Iris pigment epithelial cell (primary cell): ENCODE measurements at regions not wholly inside any gene's neighbourhood (a gene's known extent, or its start where the extent isn't known, plus 50 kb on each side); places are given as distances from the start of the nearest gene placed in this dataset.
"Not testable (repeated sequence)": the region's sequence is repeated elsewhere in the genome, so short reads cannot be mapped to it uniquely, and the experiment has no call there.

Source experiments
- DNase-seq: peaks from one replicate; pipeline ENCODE4 v3.0.0-alpha.2; 2011; ENCODE audit warnings: low read depth

DNA sequence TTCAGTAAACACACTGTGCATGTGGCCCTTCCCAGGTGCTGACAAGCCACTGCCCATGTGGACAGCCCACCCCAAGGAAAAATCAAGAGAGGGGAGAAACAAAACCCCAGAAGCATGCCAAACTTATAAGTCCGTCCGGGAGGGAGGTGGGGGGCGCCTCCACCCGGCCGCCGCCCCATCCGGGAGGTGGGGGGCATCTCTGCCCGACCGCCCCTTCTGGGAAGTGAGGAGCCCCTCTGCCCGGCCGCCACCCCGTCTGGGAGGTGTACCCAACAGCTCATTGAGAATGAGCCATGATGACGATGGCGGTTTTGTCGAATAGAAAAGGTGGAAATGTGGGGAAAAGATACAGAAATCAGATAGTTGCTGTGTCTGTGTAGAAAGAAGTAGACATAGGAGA is 53.8 kb upstream of the C2CD4B start:
- no peak for DNase-seq

DNA sequence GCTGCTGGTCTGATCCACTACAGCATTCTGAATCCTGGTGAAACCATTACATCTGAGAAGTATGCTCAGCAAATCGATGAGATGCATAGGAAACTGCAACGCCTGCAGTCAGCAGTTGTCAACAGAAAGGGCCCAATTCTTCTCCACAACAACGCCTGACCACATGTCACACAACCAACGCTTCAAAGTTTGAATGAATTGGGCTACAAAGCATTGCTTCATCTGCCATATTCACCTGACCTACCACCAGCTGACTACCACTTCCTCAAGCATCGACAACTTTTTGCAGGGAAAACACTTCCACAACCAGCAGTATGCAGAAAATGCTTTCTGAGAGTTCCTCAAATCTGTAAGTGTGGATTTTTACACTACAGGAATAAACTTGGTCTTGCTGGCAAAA is 54.7 kb upstream of the C2CD4B start:
- no peak for DNase-seq

DNA sequence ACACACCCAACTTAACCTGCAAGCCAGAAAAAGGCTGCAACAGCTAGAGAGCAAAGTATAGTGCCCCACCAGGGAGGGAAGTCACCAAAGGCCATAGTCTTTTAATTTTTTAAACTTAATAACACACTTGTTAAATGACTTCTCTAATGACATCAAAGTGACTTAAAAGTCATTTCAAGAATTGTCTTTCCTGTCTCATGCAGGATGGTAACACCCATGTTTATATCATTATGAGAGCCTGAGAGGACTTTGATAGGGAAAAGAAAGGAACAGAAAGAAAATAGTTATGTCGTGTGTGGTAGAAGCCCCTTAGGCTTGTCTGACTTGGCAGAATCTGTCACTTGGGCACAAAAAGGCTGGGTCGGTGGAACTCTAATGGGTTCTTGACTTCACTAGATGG is 57.9 kb upstream of the C2CD4B start:
- no peak for DNase-seq

DNA sequence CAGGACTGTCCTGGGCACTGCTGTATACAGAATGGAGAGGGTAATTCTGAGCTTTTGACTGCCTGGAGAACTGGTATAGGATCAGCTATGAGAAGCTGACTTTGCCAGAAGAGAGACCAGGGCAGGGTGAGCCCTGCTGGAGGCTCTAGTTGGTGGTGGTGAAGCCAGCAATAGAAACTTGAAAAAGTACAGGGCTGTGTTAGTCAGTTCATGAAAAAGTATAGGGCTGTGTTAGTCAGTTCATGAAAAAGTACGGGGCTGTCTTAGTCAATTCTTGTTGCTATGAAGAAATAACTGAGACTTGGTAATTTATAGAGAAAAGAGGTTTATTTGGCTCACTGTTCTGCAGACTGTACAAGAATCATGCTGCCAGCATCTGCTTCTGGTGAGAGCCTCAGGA is 63.5 kb upstream of the C2CD4B start:
- DNase-seq = no peak

DNA sequence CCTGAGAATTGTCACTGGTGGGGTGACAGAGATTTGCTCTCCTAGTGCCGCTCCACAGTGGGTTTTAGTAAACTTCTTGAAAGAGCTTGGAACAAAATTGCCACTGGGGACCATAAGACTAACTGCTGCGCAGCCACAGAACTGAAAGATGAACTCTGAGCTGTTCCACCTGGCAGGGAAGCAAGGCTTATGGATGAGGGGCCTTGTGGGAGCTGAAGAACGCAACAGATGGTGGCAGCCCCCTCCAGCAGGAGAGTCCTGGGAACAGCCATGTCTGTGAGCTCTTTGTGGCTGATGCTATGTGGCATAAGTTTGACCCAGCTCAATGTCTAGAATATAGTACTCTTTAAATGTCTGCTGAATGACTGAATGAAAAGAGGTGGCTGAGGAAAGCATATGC is 66.8 kb upstream of the C2CD4B start:
- no peak for DNase-seq

DNA sequence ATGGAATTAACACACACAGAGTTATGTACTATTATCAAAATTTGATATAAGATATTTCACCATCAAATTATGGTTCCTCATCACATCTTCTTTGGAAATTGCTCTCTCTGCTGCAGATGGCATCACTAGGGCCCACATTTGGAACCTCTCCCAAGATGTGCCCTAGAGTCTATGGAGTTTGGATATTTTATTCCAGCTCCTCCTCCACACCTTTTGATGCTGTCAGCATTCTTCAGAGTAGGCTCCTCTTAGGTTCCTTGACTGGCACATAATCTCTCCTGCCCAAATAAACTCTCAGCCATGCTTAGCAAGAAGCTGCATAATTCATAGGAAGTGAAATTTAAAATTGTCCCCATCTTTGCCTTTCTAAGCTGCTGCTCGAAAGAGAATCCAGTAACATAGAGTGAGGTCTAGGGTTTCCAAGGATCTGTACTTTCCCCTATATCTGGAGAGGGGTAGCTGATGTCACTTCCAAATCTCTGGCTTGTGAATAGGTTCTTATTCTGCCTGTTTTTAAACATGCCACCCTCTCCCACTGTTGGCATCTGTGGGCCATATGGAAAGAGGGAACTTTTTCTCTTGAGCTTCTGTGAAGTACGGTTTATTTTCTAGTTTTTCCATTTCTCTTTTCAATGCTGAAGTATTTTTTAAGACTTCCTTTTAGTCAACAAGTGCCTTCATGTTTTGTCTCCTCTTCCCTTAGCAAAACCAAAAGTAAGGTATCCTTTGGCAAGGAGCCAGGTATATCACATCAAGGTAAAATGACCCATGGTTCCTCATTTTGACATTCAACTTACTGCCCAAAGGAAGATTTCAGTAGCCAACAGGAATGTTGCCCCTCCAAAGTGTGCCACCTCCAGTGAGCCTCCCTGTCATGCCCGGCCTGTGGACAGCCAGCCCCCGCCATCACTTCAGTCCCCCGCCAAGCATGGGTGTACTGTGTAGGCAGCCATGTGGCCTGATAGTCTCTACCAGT is 75.3 kb upstream of the C2CD4B start:
- no peak for DNase-seq

DNA sequence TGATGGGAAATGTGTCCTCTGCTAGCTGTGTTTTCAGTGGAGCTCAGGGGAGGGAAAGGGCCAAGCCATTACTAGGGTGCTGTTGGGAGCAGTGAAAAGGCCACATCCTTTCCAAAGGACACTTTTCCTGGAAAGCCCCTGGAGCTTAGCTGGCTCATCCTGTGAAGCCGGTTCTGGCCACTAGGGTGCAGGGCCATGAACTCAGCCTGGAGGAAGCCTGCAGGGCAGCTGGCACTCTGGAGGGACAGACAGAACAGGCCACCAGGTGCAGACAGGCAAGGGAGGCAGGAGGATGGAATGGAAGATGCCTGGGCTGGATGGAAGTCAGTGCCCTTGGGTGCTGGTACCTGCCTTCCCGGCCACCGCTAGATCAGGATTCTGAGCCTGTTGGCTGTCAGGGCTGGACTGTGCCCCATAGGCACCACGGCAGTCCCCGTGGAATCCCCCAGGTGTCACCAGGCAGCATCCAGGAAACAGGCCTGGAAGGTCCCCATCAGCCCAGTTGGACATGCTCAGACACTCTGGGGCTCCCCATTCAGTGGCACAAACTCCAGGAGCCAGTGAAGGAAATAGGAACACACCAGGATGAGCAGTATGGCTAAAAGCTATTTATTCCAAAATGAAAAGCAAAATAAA is 76.2 kb upstream of the C2CD4B start:
- no peak for DNase-seq

DNA sequence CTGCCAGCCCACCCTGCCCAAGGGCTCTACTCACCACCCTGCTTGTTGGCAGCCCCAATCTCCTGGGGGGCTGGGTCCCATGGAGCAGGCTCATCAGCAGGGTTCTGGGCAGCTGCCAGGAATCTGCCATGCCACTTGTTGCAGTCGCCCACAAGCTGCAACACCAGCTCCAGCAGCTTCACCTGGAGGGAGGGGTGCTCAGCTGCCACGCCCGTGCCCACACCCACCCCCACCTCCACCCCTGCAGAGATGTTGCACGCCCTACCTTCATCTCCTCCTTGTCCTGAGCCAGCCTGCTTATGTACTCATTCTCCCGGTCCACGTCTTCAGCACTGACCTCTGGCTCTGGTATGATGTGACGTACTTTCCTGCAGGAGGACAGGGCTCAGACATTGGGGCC is 77.9 kb upstream of the C2CD4B start:
- no peak for DNase-seq

DNA sequence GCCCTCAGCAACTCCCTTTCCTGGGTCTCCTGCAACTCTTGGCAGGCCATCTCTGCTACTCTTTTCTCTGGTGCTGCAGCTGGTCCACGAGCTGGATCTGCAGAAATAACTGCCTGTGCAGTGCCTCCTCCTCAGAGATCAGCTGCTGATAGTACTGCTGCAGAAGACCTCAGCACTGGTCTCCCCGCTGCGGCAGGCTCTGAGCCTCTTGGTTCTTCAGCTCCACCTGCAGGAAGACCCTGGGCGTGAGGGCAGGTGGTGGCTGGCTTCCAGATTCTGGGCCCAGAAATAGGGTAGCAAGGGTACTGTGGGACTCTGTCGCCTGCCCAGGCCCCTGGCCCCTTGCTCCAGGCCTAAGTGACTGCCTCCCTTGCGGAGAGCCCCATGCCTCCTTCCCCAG is 79.7 kb upstream of the C2CD4B start:
- DNase-seq = no peak

DNA sequence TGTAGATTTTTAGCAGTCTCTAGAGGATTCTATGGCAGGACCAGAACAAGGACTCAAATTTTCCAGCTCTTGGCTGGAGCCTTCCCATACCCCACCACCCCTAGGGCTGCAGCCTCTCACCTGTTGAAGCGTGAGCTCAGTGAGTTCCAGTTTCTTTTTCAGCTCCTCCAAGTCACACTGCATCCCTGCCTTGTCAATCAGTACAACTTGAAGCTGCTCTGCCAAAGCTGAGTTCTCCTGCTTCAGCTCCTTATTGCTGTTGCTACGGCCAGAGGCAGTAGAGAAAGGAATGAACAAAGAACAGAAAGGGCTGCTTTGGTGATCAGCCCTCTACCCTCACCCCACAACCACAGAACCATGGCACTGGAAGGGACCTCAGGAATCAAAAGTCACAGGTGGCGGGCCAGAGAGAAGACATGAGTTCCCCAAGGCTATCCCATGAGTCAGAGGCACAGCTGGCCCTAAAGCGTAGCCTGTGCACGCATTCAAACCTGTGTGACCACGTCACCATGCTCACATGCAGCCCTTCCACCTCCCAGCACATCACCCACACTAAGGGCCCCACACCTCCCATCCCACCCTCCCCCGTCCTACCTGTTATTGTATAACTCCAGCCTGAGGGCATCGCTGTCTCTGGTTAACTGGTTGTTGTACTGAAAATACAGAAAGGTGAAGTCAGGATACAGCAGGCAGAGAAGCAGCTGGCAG is 83.3 kb upstream of the C2CD4B start:
- no peak for DNase-seq

DNA sequence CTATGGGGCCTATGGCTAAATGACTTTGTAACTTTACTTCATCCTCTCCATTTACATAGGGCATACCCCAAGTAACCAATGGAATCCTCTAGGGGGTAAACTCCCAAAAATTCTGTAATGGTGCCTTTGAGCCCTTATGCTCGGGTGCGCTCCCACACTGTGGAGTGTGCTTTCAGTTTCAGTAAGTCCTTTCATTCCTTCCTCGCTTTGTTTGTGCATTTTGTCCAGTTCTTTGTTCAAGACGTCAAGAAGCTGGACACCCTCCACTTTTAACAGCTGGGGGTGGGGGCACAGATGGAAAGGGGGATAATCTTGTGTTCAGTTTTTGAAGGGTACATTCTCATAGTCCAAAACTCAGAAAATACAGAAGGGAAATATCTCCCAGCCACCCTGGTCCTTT is 84.4 kb upstream of the C2CD4B start:
- DNase-seq = no peak

DNA sequence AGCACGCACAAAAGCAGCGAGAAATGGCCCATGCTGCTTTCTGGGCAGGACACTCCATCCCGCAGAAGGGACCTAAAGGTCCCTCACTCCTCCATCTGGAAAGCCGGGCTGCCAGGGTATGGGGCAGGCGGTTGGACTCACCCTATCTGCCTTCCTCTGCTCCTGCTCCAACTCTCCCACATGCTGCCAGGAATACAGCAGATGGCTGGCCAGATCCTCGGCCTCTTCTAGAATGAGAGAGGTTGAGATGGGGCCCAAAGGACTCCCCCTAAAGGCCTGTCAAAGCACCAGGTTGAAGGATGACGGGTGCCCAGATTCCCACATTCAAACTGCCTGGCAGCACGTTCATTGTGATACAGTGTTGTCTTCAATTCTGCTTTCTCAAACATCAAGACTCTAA is 85.1 kb upstream of the C2CD4B start:
- DNase-seq = no peak

DNA sequence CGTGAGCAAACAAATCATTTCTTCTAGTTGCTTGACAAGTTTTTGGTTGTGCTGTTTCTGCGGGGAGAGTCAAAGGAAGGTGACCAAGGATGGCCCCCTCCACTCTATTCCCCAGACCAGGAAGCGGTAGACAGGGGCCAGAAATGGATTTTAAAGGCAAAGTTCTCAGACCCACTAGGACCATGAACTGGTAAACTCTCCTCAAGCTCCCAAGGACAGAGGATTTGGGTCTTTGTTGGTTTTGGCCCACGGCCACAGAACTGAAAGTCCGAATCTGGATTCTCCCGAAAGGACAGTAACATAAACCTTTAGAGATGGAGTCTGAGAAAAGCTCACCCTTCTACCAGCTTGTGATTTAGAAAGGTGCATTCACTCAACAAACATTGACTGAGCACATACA is 85.9 kb upstream of the C2CD4B start:
- DNase-seq = no peak

DNA sequence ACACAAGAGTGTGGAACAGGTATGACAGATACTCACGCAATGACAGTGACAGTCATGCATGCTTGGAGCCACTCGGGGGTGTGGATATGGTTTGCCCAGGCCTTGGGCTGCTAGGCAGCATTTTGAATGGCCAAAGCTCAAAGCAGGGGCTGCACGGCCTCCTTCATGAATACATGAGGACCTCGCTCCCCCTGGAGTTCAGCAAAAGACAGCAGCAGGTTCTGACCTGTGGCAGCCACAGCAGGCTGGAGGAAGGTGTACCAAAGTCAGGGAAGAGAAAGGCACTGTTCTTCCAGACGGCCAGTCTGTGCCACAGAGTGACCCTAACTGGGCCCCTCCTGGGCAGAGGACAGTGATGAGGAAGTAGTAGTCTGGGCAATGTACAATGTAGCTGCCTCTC is 88.2 kb upstream of the C2CD4B start:
- DNase-seq = no peak

DNA sequence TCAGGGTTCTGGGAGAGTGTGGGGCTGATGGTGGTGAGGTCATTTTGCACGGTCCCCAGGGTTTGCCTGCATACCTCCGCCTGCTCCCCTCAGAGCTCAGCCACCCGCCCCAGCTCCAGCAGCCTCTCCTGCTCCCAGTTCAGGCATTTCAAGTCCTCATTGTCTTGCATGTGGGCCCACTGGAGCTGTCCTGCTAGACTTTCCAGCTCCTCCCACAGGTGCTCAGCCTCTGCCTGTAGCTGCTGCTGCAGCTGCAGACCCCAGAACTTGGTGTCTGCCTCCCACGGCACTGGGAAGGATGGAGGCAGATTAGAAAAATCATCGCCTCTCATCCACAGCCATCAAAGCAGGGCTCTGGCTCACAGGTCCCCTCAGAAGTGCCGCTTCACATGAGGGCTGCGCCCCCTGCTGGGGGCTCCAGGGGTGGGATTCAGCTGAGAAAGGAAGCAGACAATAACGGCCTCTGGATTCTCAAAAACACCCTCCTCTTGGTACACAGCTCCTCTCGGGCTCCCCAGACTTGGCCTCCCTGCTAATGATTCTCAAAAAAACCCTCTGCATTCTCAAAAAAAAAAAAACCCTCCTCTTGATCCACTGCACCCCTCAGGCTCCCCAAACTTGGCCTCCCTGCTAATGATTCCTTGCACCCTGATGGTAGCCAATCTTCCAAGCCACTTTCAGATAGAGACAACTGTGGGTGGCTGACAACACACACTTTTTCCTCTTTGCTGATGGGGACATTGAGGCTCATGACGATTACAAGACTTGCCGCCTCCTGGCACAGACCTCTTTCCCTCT is 89.3 kb upstream of the C2CD4B start:
- DNase-seq = peak; percentile 48

DNA sequence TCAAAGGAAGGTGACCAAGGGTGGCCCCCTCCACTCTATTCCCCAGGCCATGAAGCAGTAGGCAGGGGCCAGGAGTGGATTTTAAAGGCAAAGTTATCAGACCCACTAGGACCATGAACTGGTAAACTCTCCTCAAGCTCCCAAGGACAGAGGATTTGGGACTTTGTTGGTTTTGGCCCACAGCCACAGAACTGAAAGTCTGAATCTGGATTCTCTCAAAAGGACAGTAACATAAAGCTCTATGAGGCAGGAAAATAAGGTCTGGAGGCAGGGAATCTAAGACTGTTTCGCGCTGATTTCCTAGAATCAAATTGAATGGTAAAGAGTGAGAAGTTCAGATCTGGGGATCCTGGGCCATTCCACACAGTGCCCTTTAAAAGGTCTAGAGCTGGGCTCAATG is 91.3 kb upstream of the C2CD4B start:
- DNase-seq = not testable (repeated sequence)

DNA sequence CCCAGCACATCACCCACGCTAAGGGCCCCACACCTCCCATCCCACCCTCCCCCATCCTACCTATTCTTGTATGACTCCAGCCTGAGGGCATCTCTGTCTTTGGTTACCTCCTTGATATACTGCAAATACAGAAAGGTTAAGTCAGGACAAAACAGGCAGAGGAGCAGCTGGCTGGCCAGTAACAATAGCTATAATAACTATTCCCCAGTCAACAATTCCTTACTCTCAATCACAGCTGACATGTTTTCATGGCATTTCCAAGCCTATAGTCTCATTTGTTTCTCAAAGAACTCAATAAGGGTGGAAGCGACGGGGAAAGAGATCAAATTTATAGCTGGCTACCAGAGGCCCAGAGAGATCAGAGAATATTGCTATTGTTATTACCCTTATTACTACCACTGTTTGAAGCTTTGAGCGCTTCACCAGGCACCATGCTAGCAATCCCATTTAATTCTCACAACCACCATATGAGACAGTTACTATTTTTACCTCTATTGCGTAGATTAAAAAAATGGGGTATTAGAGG is 93.0 kb upstream of the C2CD4B start:
- DNase-seq = no peak

DNA sequence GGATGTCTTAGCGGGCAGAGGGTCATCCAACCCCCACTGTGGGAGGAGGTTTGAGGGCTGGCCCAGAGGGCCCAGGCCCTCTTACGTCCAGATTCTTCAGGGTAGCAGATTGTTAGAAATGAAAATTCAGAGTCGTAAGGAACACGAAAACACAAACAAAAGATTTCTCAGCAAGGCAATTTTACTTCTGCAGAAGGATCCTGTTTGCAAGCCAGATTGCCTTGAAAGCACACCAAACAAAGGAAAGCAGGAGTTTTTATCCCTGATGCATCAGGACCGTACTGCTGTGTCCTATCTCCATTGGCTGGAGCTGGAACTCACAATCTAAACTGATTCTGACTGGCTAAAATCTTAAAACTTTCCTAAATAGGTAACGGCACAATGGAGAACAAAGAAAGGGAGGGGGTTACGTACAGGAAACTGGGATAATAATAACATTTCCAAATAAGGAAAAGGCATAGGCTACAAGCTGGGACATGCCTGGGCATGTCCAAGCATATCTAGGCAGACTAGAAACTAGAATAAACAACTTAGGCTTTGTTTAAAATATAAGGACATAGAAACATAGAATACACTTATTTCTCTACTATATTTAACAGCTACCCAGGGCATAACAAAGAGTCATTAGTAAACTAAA is 97.3 kb upstream of the C2CD4B start:
- no peak for DNase-seq

DNA sequence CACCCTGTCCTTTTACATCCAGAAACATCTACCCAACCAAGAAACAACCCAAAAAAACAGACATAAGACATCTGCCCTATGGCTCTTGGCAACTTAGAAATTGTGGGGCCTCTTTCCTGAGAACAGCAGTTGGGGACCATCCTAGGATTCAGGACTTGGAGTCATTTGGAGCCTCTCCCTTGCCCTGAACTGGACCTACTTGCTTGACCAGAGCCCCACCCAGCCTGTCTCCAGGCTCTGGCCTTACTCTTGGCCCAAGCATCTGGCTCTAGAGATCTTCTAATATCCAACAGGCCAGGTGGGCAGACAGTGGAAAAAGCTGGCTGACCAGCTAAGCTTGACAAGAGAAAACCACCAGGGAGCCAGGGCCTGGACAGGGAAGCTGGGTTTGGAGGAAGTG is 99.1 kb upstream of the C2CD4B start:
- DNase-seq = no peak

DNA sequence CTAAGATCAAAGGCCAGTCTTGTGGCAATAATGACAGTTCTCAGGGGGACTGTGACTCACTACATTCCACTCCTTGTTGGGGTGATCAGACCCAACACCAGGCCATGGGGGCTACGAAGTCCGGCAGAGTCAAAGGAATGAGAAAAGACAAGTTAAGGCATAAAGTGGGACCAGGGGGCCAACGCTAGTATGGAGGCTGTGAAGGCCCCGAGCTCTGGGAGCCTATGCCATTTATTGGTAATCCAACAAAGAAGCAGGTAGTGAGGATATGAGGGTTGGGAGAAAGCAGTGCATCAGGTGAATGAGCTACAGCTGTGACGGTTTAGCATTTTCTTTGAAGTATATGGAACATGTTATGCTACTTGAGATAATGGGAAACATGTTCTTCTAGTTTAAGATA is 104.4 kb upstream of the C2CD4B start:
- no peak for DNase-seq

DNA sequence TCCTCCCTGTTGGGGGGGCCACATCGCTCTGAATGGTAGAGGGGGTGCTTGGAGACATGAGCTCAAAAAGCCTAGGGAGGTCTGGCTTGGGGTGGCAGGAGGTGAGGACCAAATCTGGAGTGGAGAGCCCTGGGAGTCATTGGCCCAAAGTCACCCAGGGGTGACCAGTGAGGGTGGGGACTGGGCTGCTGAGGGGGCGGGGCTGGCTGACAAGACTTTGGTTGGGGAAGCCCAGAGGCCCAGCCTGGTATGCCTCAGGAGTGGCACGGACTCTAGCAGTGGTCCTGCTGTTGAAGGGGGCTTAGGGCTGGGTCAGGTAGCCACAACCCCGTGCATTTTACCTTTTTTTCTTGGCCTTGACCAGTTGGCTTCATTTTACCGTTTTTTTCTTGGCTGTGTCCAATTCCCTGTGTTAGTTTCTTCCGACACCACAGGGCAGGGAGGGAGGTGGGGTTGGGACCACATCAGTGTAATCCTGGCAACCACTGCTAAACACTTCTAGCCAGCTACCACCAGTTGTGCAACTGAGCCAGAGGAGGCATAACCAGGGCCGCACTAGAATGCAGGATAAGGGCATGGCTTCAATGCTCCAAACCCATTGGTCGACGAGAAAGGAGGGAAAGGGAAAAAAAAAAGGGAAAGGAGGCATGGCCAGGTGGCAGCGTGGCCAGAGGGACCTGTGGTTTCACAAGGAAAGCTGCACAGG is 105.3 kb upstream of the C2CD4B start:
- DNase-seq = no peak
